ENCODE measurements at regions not wholly inside any gene's neighbourhood (a gene's known extent, or its start where the extent isn't known, plus 50 kb on each side); places are given as distances from the start of the nearest gene placed in this dataset.

DNA sequence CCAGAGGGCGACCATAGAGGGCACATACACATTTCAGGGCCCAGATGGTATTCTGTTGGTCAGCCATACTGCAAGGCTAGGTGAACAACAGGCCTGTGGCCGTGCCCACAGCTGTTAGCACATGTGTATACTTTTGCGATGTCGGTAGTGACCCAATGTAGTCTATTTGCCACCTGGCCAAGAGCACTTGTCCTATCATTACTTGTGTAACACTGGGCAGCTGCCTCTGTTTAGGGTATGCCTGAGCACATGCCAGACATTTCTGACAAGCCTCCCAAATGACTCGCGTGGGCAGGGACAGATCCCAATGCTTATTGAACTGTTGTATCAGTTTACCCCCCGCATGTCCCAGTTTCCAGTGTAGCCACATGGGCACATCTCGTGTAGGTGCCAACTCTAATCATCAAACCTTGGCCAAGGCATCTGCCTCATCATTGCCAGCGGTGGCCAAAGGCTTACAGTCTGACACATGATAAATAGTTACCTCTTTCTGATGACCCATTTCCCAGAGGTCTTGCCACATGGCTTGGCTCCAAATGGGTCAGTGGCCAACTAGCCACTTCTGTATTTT, 74.4 kb upstream of the FBXL4 start:
- TF ChIP-seq, protein P1, sequence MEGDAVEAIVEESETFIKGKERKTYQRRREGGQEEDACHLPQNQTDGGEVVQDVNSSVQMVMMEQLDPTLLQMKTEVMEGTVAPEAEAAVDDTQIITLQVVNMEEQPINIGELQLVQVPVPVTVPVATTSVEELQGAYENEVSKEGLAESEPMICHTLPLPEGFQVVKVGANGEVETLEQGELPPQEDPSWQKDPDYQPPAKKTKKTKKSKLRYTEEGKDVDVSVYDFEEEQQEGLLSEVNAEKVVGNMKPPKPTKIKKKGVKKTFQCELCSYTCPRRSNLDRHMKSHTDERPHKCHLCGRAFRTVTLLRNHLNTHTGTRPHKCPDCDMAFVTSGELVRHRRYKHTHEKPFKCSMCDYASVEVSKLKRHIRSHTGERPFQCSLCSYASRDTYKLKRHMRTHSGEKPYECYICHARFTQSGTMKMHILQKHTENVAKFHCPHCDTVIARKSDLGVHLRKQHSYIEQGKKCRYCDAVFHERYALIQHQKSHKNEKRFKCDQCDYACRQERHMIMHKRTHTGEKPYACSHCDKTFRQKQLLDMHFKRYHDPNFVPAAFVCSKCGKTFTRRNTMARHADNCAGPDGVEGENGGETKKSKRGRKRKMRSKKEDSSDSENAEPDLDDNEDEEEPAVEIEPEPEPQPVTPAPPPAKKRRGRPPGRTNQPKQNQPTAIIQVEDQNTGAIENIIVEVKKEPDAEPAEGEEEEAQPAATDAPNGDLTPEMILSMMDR (IDR thresholded peaks at IDR 0.05): no peak
- TF ChIP-seq POLR2A (IDR thresholded peaks at IDR 0.05): no peak
- no peak for TF ChIP-seq POLR2AphosphoS5 (IDR thresholded peaks at IDR 0.05)
